GM12878 (cell line): ENCODE measurements at regions not wholly inside any gene's neighbourhood (a gene's known extent, or its start where the extent isn't known, plus 50 kb on each side); places are given as distances from the start of the nearest gene placed in this dataset.
A peak's percentile ranks its signal among the peaks of the same experiment; 100 is the strongest.

Source experiments
- CHD2 ChIP-seq: IDR thresholded peaks from 2 replicates; pipeline ENCODE4 v1.6.1; 2011; ENCODE audit warnings: low read depth, low read length, improper control_type of control experiment, borderline replicate concordance
- E2F8 ChIP-seq: fragments of 450-650 bp; IDR thresholded peaks from 2 replicates; pipeline ENCODE4 v1.6.1; 2018; ENCODE audit warnings: mild to moderate bottlenecking, low read depth, moderate library complexity; ENCODE audit not compliant: partially characterized antibody
- E4F1 ChIP-seq: fragments of 450-650 bp; IDR thresholded peaks from 2 replicates; pipeline ENCODE4 v1.6.1; 2018; ENCODE audit warnings: borderline replicate concordance, mild to moderate bottlenecking; ENCODE audit not compliant: partially characterized antibody
- FOXM1 ChIP-seq: IDR thresholded peaks from 2 replicates; pipeline ENCODE4 v1.6.1; 2012; ENCODE audit warnings: low read depth, mild to moderate bottlenecking, inconsistent platforms, low read length, moderate library complexity
- HSF1 ChIP-seq: fragments of 150-350 bp; IDR thresholded peaks from 2 replicates; pipeline ENCODE4 v1.6.1; 2014; ENCODE audit warnings: mild to moderate bottlenecking, low read depth, low read length
- IKZF2 ChIP-seq, 2 experiments: fragments of 450-650 bp; IDR thresholded peaks; 2 replicates each; pipeline ENCODE4 v1.6.1; 2017; ENCODE audit warnings: mild to moderate bottlenecking in 2 of 2, moderate library complexity in 2 of 2
- IRF5 ChIP-seq: fragments of 450-650 bp; IDR thresholded peaks from 2 replicates; pipeline ENCODE4 v1.6.1; 2017; ENCODE audit warnings: borderline replicate concordance
- JUND ChIP-seq: IDR thresholded peaks from 2 replicates; pipeline ENCODE4 v1.6.1; 2012; ENCODE audit warnings: low read depth, mild to moderate bottlenecking, low read length, improper control_type of control experiment, moderate library complexity
- LARP7 ChIP-seq: fragments of 450-650 bp; IDR thresholded peaks from 2 replicates; pipeline ENCODE4 v1.6.1; 2017; ENCODE audit warnings: mild to moderate bottlenecking
- PKNOX1 ChIP-seq: fragments of 450-650 bp; IDR thresholded peaks from 2 replicates; pipeline ENCODE4 v1.6.1; 2016; ENCODE audit warnings: mild to moderate bottlenecking
- PML ChIP-seq: IDR thresholded peaks from 2 replicates; pipeline ENCODE4 v1.6.1; 2012; ENCODE audit warnings: low read length, inconsistent platforms
- POLR2AphosphoS2 ChIP-seq: IDR thresholded peaks from 2 replicates; pipeline ENCODE4 v1.6.1; 2011; ENCODE audit warnings: low read depth, mild to moderate bottlenecking, low read length, improper control_type of control experiment, moderate library complexity
- POU2F2 ChIP-seq: IDR thresholded peaks from 3 replicates; pipeline ENCODE4 v1.6.1; 2011; ENCODE audit warnings: low read depth, mild to moderate bottlenecking, low read length, borderline replicate concordance
- SKIL ChIP-seq: fragments of 450-650 bp; IDR thresholded peaks from 2 replicates; pipeline ENCODE4 v1.6.1; 2017; ENCODE audit warnings: mild to moderate bottlenecking, low read depth, inconsistent platforms; ENCODE audit not compliant: poor library complexity, severe bottlenecking
- SMARCA5 ChIP-seq: fragments of 450-650 bp; IDR thresholded peaks from 2 replicates; pipeline ENCODE4 v1.6.1; 2017; ENCODE audit warnings: mild to moderate bottlenecking
- TCF7 ChIP-seq: IDR thresholded peaks from 2 replicates; pipeline ENCODE4 v1.6.1; 2014; ENCODE audit warnings: antibody characterized with exemption, borderline replicate concordance
- YBX1 ChIP-seq: fragments of 450-650 bp; IDR thresholded peaks from 2 replicates; pipeline ENCODE4 v1.6.1; 2016; ENCODE audit warnings: antibody characterized with exemption
- ZNF217 ChIP-seq: fragments of 450-650 bp; IDR thresholded peaks from 2 replicates; pipeline ENCODE4 v1.6.1; 2017; ENCODE audit warnings: antibody characterized with exemption, mild to moderate bottlenecking

- no peak for TF ChIP-seq SMARCA5
- no peak for TF ChIP-seq JUND
- TF ChIP-seq PML: 0 out of 2 replicates have a peak, but pooled peaks have one; percentile 43
- TF ChIP-seq IKZF2 (IDR thresholded peaks at IDR 0.05): peak; percentile 46 to 50; a peak in 3 of 4 replicates
- no peak for TF ChIP-seq POU2F2
- TF ChIP-seq E4F1: no peak
- TF ChIP-seq CHD2: peak; percentile 29; the same call in 1 of the 2 replicates
- TF ChIP-seq POLR2AphosphoS2: no peak
- no peak for TF ChIP-seq PKNOX1
- TF ChIP-seq LARP7: no peak
- TF ChIP-seq TCF7: no peak
- TF ChIP-seq HSF1: no peak
- peak; percentile 57 for TF ChIP-seq SKIL
- TF ChIP-seq YBX1: no peak
- TF ChIP-seq E2F8: no peak
- no peak for TF ChIP-seq IRF5
- TF ChIP-seq ZNF217: peak; percentile 69
- TF ChIP-seq FOXM1: peak; percentile 95
These were observed 316.0 kb upstream of the CBLB start (continued) for GRCh38 chr3:106184540-106185457.
